Endothelial cell of umbilical vein (primary cell): ENCODE measurements at regions not wholly inside any gene's neighbourhood (a gene's known extent, or its start where the extent isn't known, plus 50 kb on each side); places are given as distances from the start of the nearest gene placed in this dataset.

Experiments used
- BruUV-seq: library from RNA; stranded (reverse); fragments of 400-500 nt; replicated peaks from 2 replicates; lab custom pipeline; 2021; lab: Mats Ljungman, UMichigan
- CTCF ChIA-PET: fragments of 300-600, 350-600 bp; sonication (Branson Sonifier 250); formaldehyde crosslinking; loops from one replicate; lab custom pipeline; 2021; ENCODE audit warnings: antibody characterized with exemption, inconsistent platforms; lab: Charles Lee
- POLR2A ChIA-PET: fragments of 300-600, 350-600 bp; sonication (Branson Sonifier 250); formaldehyde crosslinking; loops from one replicate; lab custom pipeline; 2021; ENCODE audit warnings: antibody characterized with exemption, inconsistent platforms; lab: Charles Lee
- DNase-seq: peaks from one replicate; pipeline ENCODE4 v3.0.0-alpha.2; 2011; ENCODE audit warnings: low read depth, low spot score
- FAIRE-seq: peaks from 2 replicates; lab custom pipeline; 2011; peaks lifted over from hg19 to GRCh38; lab: Jason Lieb, UNC
- H2AFZ ChIP-seq: 2 replicates; pipeline ENCODE4 v1.6.0; 2012; ENCODE audit warnings: low read depth, low read length, control low read depth, inconsistent platforms
- H3K27ac ChIP-seq: 2 replicates; pipeline ENCODE4 v1.5.1; 2011; ENCODE audit warnings: low read depth, mild to moderate bottlenecking, control low read depth, low read length, moderate library complexity; ENCODE audit not compliant: insufficient read depth
- H3K27me3 ChIP-seq, 2 experiments: 2 replicates each; pipeline versions ENCODE4 v1.6.0 to v1.6.1; 2011; ENCODE audit warnings: low read length in 2 of 2, mixed read lengths in 1 of 2; ENCODE audit not compliant: control insufficient read depth in 2 of 2, insufficient read depth in 2 of 2
- H3K36me3 ChIP-seq, 2 experiments: 2 replicates in 1 of 2; 3 replicates in 1 of 2; pipeline ENCODE4 v1.5.1; 2011; ENCODE audit warnings: low read length in 2 of 2, mild to moderate bottlenecking in 1 of 2, moderate library complexity in 1 of 2; ENCODE audit not compliant: control insufficient read depth in 2 of 2, insufficient read depth in 2 of 2; ENCODE audit errors: extremely low read depth in 1 of 2
- H3K4me1 ChIP-seq: 3 replicates; pipeline ENCODE4 v1.5.1; 2011; ENCODE audit warnings: mild to moderate bottlenecking, low read length; ENCODE audit not compliant: control insufficient read depth, insufficient read depth; ENCODE audit errors: extremely low read depth
- H3K4me2 ChIP-seq: 2 replicates; pipeline ENCODE4 v1.6.1; 2011; ENCODE audit warnings: low read length, control low read depth, mixed read lengths; ENCODE audit not compliant: insufficient read depth
- H3K4me3 ChIP-seq, 3 experiments: fragments of 200-600 bp in 1 of 3; sonication (generic), shearing (Covaris generic) in 1 of 3; replicated peaks in 1 of 3; 2 replicates each; pipeline ENCODE4 v1.5.1; 2011 to 2016; ENCODE audit warnings: control low read depth in 3 of 3, low read length in 3 of 3, mild to moderate bottlenecking in 2 of 3, inconsistent platforms in 1 of 3, low read depth in 1 of 3, moderate library complexity in 1 of 3; ENCODE audit not compliant: insufficient read depth in 1 of 3
- H3K79me2 ChIP-seq: 2 replicates; pipeline ENCODE4 v1.6.0; 2012; ENCODE audit warnings: low read length, inconsistent platforms; ENCODE audit not compliant: control insufficient read depth, insufficient read depth
- H3K9ac ChIP-seq: replicated peaks from 2 replicates; pipeline ENCODE3; 2011; ENCODE audit warnings: low read length, control low read depth; ENCODE audit not compliant: insufficient read depth; ENCODE audit errors: extremely low read depth
- H3K9me1 ChIP-seq: replicated peaks from 3 replicates; pipeline ENCODE4 v1.6.0; 2011; ENCODE audit warnings: mild to moderate bottlenecking, low read length; ENCODE audit not compliant: control insufficient read depth, insufficient read depth; ENCODE audit errors: extremely low read depth
- H3K9me3 ChIP-seq: replicated peaks from 2 replicates; pipeline ENCODE4 v1.5.1; 2012; ENCODE audit warnings: low read length, inconsistent platforms; ENCODE audit not compliant: control insufficient read depth, insufficient read depth
- H4K20me1 ChIP-seq: replicated peaks from 2 replicates; pipeline ENCODE3; 2011; ENCODE audit warnings: mild to moderate bottlenecking, low read length; ENCODE audit not compliant: control insufficient read depth, insufficient read depth; ENCODE audit errors: extremely low read depth
- EZH2 ChIP-seq: IDR thresholded peaks from 2 replicates; pipeline ENCODE4 v1.6.1; 2012; ENCODE audit warnings: borderline replicate concordance, low read depth, mild to moderate bottlenecking, moderate library complexity, low read length, inconsistent platforms; ENCODE audit not compliant: severe bottlenecking
- FOS ChIP-seq: IDR thresholded peaks from 2 replicates; pipeline ENCODE4 v1.6.1; 2011; ENCODE audit warnings: mild to moderate bottlenecking, low read length, moderate library complexity, borderline replicate concordance; ENCODE audit not compliant: insufficient read depth
- GATA2 ChIP-seq: IDR thresholded peaks from 2 replicates; pipeline ENCODE4 v1.7.0; 2011; ENCODE audit warnings: low read depth, mild to moderate bottlenecking, moderate library complexity, mixed read lengths, low read length; ENCODE audit not compliant: insufficient read length, insufficient read depth
- JUN ChIP-seq: IDR thresholded peaks from 2 replicates; pipeline ENCODE4 v1.6.1; 2011; ENCODE audit warnings: borderline replicate concordance, low read depth; ENCODE audit not compliant: insufficient read length, insufficient read depth
- MYC ChIP-seq: IDR thresholded peaks from one replicate; pipeline ENCODE4 v1.6.1; 2011; ENCODE audit warnings: mild to moderate bottlenecking, low read depth, low read length
- POLR2A ChIP-seq: IDR thresholded peaks from 2 replicates; pipeline ENCODE4 v1.6.1; 2012; ENCODE audit warnings: low read depth, mild to moderate bottlenecking, control low read depth, low read length
- POLR2AphosphoS5 ChIP-seq: IDR thresholded peaks from 2 replicates; pipeline ENCODE4 v1.6.1; 2012; ENCODE audit warnings: low read depth, mild to moderate bottlenecking, control low read depth, low read length, moderate library complexity; ENCODE audit not compliant: insufficient read depth
- dilution Hi-C: fragments of 300-500 bp; cut with MboI; formaldehyde crosslinking; loops from one replicate; pipeline ENCODE4 v1.15.0; 2019; ENCODE audit warnings: low sequenced_read_pairs; ENCODE audit not compliant: extremely low pct_ligation_motif_present
- intact Hi-C: fragments of 100-400 bp; cut with micrococcal nuclease; formaldehyde crosslinking; loops from one replicate; pipeline ENCODE4 v1.10.0; 2022
- TF ChIP-seq, protein P1 (sequence below), 2 donors: IDR thresholded peaks; 1 replicate in 1 of 2; 2 replicates in 1 of 2; pipeline ENCODE4 v1.5.1; 2011; ENCODE audit warnings: low read length in 2 of 2, mild to moderate bottlenecking in 2 of 2, moderate library complexity in 2 of 2, control low read depth in 1 of 2, inconsistent platforms in 1 of 2, low read depth in 1 of 2; ENCODE audit not compliant: insufficient read depth in 1 of 2; ENCODE audit errors: extremely low read depth in 1 of 2
- TF ChIP-seq, protein P2 (sequence below): IDR thresholded peaks from 2 replicates; pipeline ENCODE4 v1.6.1; 2011; ENCODE audit not compliant: insufficient read depth, insufficient read length

DNA sequence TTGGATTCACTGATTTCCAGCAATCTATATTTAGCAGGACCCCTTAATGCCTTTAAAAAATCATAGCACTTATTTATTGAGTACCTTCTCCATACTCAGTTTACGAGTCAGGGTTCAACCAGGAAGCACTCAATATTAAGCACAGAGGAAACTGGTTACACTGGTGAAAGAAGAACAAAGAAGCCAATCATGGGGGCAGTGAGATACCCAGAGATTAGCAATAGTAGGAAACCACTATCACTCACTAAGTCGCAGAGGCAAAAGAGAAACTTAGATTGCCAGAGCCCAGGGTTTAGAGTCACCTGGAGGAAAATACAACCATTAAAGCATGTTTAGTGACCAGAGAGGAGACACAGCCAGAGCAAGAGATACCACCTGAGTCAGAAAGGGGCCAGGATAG, 670.5 kb upstream of the USP24 start:
- Histone ChIP-seq H3K79me2 (no peaks in the 10 kb centered on the region), H3K9ac (no peak overlapping the region), H3K4me1 (no peaks in the 10 kb centered on the region), H3K9me1 (no peaks in the 10 kb centered on the region), H3K4me2 (no peak overlapping the region), H3K27ac (no peak overlapping the region), H3K36me3 (no peaks in the 10 kb centered on the region), H3K9me3 (no peaks in the 10 kb centered on the region), H3K4me3 (no peak overlapping the region), H4K20me1 (no peaks in the 10 kb centered on the region), H3K27me3 (no peaks in the 10 kb centered on the region), H2AFZ (no peak overlapping the region)
- intact Hi-C loops (no loop called here), dilution Hi-C loops (no loop called here)
- POLR2A ChIA-PET: no interaction called here
- TF ChIP-seq FOS: no peak
- no peak for TF ChIP-seq MYC
- no peak for TF ChIP-seq POLR2A
- no peak for TF ChIP-seq POLR2AphosphoS5
- TF ChIP-seq, protein P1, sequence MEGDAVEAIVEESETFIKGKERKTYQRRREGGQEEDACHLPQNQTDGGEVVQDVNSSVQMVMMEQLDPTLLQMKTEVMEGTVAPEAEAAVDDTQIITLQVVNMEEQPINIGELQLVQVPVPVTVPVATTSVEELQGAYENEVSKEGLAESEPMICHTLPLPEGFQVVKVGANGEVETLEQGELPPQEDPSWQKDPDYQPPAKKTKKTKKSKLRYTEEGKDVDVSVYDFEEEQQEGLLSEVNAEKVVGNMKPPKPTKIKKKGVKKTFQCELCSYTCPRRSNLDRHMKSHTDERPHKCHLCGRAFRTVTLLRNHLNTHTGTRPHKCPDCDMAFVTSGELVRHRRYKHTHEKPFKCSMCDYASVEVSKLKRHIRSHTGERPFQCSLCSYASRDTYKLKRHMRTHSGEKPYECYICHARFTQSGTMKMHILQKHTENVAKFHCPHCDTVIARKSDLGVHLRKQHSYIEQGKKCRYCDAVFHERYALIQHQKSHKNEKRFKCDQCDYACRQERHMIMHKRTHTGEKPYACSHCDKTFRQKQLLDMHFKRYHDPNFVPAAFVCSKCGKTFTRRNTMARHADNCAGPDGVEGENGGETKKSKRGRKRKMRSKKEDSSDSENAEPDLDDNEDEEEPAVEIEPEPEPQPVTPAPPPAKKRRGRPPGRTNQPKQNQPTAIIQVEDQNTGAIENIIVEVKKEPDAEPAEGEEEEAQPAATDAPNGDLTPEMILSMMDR (IDR thresholded peaks at IDR 0.05; ENCODE audit: extremely low read depth in 1 of 2, insufficient read depth in 1 of 2, low read depth in 1 of 2, low read length in 2 of 2): no peak
- no peak for TF ChIP-seq EZH2
- TF ChIP-seq GATA2: no peak
- TF ChIP-seq, protein P2, sequence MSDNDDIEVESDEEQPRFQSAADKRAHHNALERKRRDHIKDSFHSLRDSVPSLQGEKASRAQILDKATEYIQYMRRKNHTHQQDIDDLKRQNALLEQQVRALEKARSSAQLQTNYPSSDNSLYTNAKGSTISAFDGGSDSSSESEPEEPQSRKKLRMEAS: no peak
- no peak for TF ChIP-seq JUN
- FAIRE-seq (no peak), DNase-seq (no peak)
- BruUV-seq: no TSS peak
- CTCF ChIA-PET: interaction anchor here (1.6 kb wide), 1 partner anchor 32 kb away, joined by 3 read pairs; no protein-coding TSS in a partner anchor
